ENCODE measurements at regions not wholly inside any gene's neighbourhood (a gene's known extent, or its start where the extent isn't known, plus 50 kb on each side); places are given as distances from the start of the nearest gene placed in this dataset.

- no peak overlapping the region for H3K9ac ChIP-seq
- H3K9me3 ChIP-seq (ENCODE audit: control insufficient read depth, low read length): no peaks in the 10 kb centered on the region
- no peak for TF ChIP-seq CTCF (IDR thresholded peaks at IDR 0.05)
- H3K27me3 ChIP-seq (ENCODE audit: control insufficient read depth, insufficient read depth, low read length): no peaks in the 10 kb centered on the region
- H3K27ac ChIP-seq: peak overlapping the region; percentile 51
- peaks cover 3% of the 10 kb centered on the region for H3K4me1 ChIP-seq
- H2AFZ ChIP-seq: peak overlapping the region; percentile 53
- no peak overlapping the region for H3K4me3 ChIP-seq (ENCODE audit: low read depth, low read length)
- no peaks in the 10 kb centered on the region for H3K36me3 ChIP-seq (ENCODE audit: control insufficient read depth, insufficient read depth, low read length)
- no peak overlapping the region for H3K4me2 ChIP-seq (ENCODE audit: low read length)
- no peaks in the 10 kb centered on the region for H3K79me2 ChIP-seq
Observed at GRCh38 chr1:244349103-244349531, 102.6 kb downstream of the ADSS2 start.

- no peaks in the 10 kb centered on the region for H3K9me3 ChIP-seq (ENCODE audit: control insufficient read depth, low read length)
- H2AFZ ChIP-seq: peak overlapping the region; percentile 53
- H3K27me3 ChIP-seq (ENCODE audit: control insufficient read depth, insufficient read depth, low read length): no peaks in the 10 kb centered on the region
- H3K79me2 ChIP-seq: no peaks in the 10 kb centered on the region
- no peaks in the 10 kb centered on the region for H3K36me3 ChIP-seq (ENCODE audit: control insufficient read depth, insufficient read depth, low read length)
- no peak overlapping the region for H3K4me3 ChIP-seq (ENCODE audit: low read depth, low read length)
- no peak for TF ChIP-seq CTCF (IDR thresholded peaks at IDR 0.05)
- peak overlapping the region; percentile 51 for H3K27ac ChIP-seq
- peaks cover 3% of the 10 kb centered on the region for H3K4me1 ChIP-seq
- peak overlapping the region; percentile 24 for H3K4me2 ChIP-seq (ENCODE audit: low read length)
- no peak overlapping the region for H3K9ac ChIP-seq
Observed at GRCh38 chr1:244349581-244350001, 102.1 kb downstream of the ADSS2 start.

- TF ChIP-seq CTCF (IDR thresholded peaks at IDR 0.05): no peak
- no peak overlapping the region for H3K9ac ChIP-seq
- H3K27me3 ChIP-seq (ENCODE audit: control insufficient read depth, insufficient read depth, low read length): no peaks in the 10 kb centered on the region
- H3K27ac ChIP-seq: no peak overlapping the region
- peak overlapping the region; percentile 53 for H2AFZ ChIP-seq
- peak overlapping the region; percentile 24 for H3K4me2 ChIP-seq (ENCODE audit: low read length)
- H3K9me3 ChIP-seq (ENCODE audit: control insufficient read depth, low read length): no peaks in the 10 kb centered on the region
- no peaks in the 10 kb centered on the region for H3K36me3 ChIP-seq (ENCODE audit: control insufficient read depth, insufficient read depth, low read length)
- no peaks in the 10 kb centered on the region for H3K79me2 ChIP-seq
- H3K4me1 ChIP-seq: peaks cover 3% of the 10 kb centered on the region
- no peak overlapping the region for H3K4me3 ChIP-seq (ENCODE audit: low read depth, low read length)
Observed at GRCh38 chr1:244350027-244350426, 101.7 kb downstream of the ADSS2 start.

GRCh38 chr1:244352156-244352830, 99.4 kb downstream of the ADSS2 start:
- Histone ChIP-seq H3K4me1 (peaks cover 3% of the 10 kb centered on the region), H3K27me3 (ENCODE audit: control insufficient read depth, insufficient read depth, low read length) (no peaks in the 10 kb centered on the region), H3K4me3 (ENCODE audit: low read depth, low read length) (no peak overlapping the region), H2AFZ (peak overlapping the region; percentile 25), H3K27ac (no peak overlapping the region), H3K4me2 (ENCODE audit: low read length) (no peak overlapping the region), H3K79me2 (no peaks in the 10 kb centered on the region), H3K36me3 (ENCODE audit: control insufficient read depth, insufficient read depth, low read length) (no peaks in the 10 kb centered on the region), H3K9ac (no peak overlapping the region), H3K9me3 (ENCODE audit: control insufficient read depth, low read length) (no peaks in the 10 kb centered on the region)
- no peak for TF ChIP-seq CTCF (IDR thresholded peaks at IDR 0.05)

GRCh38 chr1:244353551-244354091, 98.1 kb downstream of the ADSS2 start:
- Histone ChIP-seq H2AFZ (no peak overlapping the region), H3K9me3 (ENCODE audit: control insufficient read depth, low read length) (no peaks in the 10 kb centered on the region), H3K9ac (no peak overlapping the region), H3K4me3 (ENCODE audit: low read depth, low read length) (no peak overlapping the region), H3K36me3 (ENCODE audit: control insufficient read depth, insufficient read depth, low read length) (no peaks in the 10 kb centered on the region), H3K27ac (no peak overlapping the region), H3K4me1 (peaks cover 3% of the 10 kb centered on the region), H3K27me3 (ENCODE audit: control insufficient read depth, insufficient read depth, low read length) (no peaks in the 10 kb centered on the region), H3K4me2 (ENCODE audit: low read length) (no peak overlapping the region), H3K79me2 (no peaks in the 10 kb centered on the region)
- TF ChIP-seq CTCF (IDR thresholded peaks at IDR 0.05): no peak
